Embryonic facial prominence (tissue), 1 donor: ENCODE measurements at regions not wholly inside any gene's neighbourhood (a gene's known extent, or its start where the extent isn't known, plus 50 kb on each side); places are given as distances from the start of the nearest gene placed in this dataset.

ENCODE experiments used
- DNase-seq: peaks from one replicate; pipeline ENCODE4 v3.0.0-alpha.2; 2016; ENCODE audit errors: extremely low spot score

GRCh38 chr9:28179893-28180292 is 606.6 kb upstream of the C9orf72 start:
- no peak for DNase-seq

GRCh38 chr9:28190981-28191380 is 617.7 kb upstream of the C9orf72 start:
- DNase-seq, result no peak

- no peak for DNase-seq
Observed at GRCh38 chr9:28197653-28198052, 624.4 kb upstream of the C9orf72 start.

GRCh38 chr9:28203036-28203435 is 629.8 kb upstream of the C9orf72 start:
- no peak for DNase-seq

- no peak for DNase-seq
Observed at GRCh38 chr9:28206280-28206679, 633.0 kb upstream of the C9orf72 start.

- DNase-seq, result no peak
Observed at GRCh38 chr9:28207657-28208056, 634.4 kb upstream of the C9orf72 start.

- no peak for DNase-seq
Observed at GRCh38 chr9:28209130-28209529, 635.8 kb upstream of the C9orf72 start.

GRCh38 chr9:28212979-28213378 is 639.7 kb upstream of the C9orf72 start:
- no peak for DNase-seq

GRCh38 chr9:28215536-28216299 is 642.4 kb upstream of the C9orf72 start:
- DNase-seq, result no peak

GRCh38 chr9:28232686-28233085 is 659.4 kb upstream of the C9orf72 start:
- DNase-seq, result no peak

GRCh38 chr9:28234133-28234893 is 661.0 kb upstream of the C9orf72 start:
- DNase-seq, result no peak

- DNase-seq, result no peak
Observed at GRCh38 chr9:28234894-28235277, 661.6 kb upstream of the C9orf72 start.

- DNase-seq, result no peak
Observed at GRCh38 chr9:28249424-28249823, 676.1 kb upstream of the C9orf72 start.

GRCh38 chr9:28255174-28255573 is 681.9 kb upstream of the C9orf72 start:
- DNase-seq, result no peak

GRCh38 chr9:28260330-28260729 is 687.0 kb upstream of the C9orf72 start:
- no peak for DNase-seq

GRCh38 chr9:28264368-28264767 is 691.1 kb upstream of the C9orf72 start:
- no peak for DNase-seq

- DNase-seq, result no peak
Observed at GRCh38 chr9:28267351-28267750, 694.1 kb upstream of the C9orf72 start.

- no peak for DNase-seq
Observed at GRCh38 chr9:28270156-28270555, 696.9 kb upstream of the C9orf72 start.

- DNase-seq, result no peak
Observed at GRCh38 chr9:28272127-28272526, 698.8 kb upstream of the C9orf72 start.

- no peak for DNase-seq
Observed at GRCh38 chr9:28287455-28287854, 714.2 kb upstream of the C9orf72 start.

GRCh38 chr9:28289746-28290145 is 716.5 kb upstream of the C9orf72 start:
- DNase-seq, result no peak

- no peak for DNase-seq
Observed at GRCh38 chr9:28293369-28294090, 720.2 kb upstream of the C9orf72 start.

- DNase-seq, result no peak
Observed at GRCh38 chr9:28301281-28301680, 728.0 kb upstream of the C9orf72 start.
